Upper lobe of left lung (tissue), 6 donors: ENCODE measurements at regions not wholly inside any gene's neighbourhood (a gene's known extent, or its start where the extent isn't known, plus 50 kb on each side); places are given as distances from the start of the nearest gene placed in this dataset.
A peak's percentile ranks its signal among the peaks of the same experiment; 100 is the strongest.

Experiments
- ATAC-seq, 2 donors: fragments of 200-7000 bp; cut with Tn5 transposase; one replicate each; pipeline ENCODE4 v1.9.1; 2022; ENCODE audit warnings: mild to moderate bottlenecking in 2 of 2, moderate library complexity in 2 of 2; ENCODE audit not compliant: low FRiP score in 2 of 2
- DNase-seq, 2 donors: peaks; one replicate each; pipeline ENCODE4 v3.0.0-alpha.2; 2019 to 2020
- H3K27ac ChIP-seq, 4 donors: fragments of 200-600 bp; sonication (generic); one replicate each; pipeline ENCODE4 v1.5.1; 2016 to 2019
- H3K27me3 ChIP-seq, 4 donors: fragments of 200-600 bp; sonication (generic); one replicate each; pipeline ENCODE4 v1.5.1; 2017 to 2019
- H3K36me3 ChIP-seq, 4 donors: fragments of 200-600 bp; sonication (generic); one replicate each; pipeline ENCODE4 v1.5.1; 2016 to 2019
- H3K4me1 ChIP-seq, 4 donors: fragments of 200-600 bp; sonication (generic); one replicate each; pipeline ENCODE4 v1.5.1; 2018 to 2019
- H3K4me3 ChIP-seq, 4 donors: fragments of 200-600 bp; sonication (generic); one replicate each; pipeline ENCODE4 v1.5.1; 2017 to 2019; ENCODE audit warnings: mild to moderate bottlenecking in 2 of 4, moderate library complexity in 1 of 4
- H3K9me3 ChIP-seq, 4 donors: fragments of 200-600 bp; sonication (generic); one replicate each; pipeline ENCODE4 v1.5.1; 2018 to 2019
- CTCF ChIP-seq, 6 experiments: fragments of 450-650 bp in 4 of 6; fragments of 200-600 bp in 2 of 6; sonication (generic) in 2 of 6; IDR thresholded peaks; one replicate each; pipeline ENCODE4 v1.5.1; 2016 to 2019; ENCODE audit warnings: antibody characterized with exemption in 6 of 6
- EP300 ChIP-seq, 4 donors: sonication (generic); formaldehyde crosslinking; IDR thresholded peaks; one replicate each; pipeline ENCODE4 v1.5.1; 2017; ENCODE audit warnings: antibody characterized with exemption in 4 of 4, control low read depth in 2 of 4
- POLR2A ChIP-seq, 4 donors: fragments of 450-650 bp; IDR thresholded peaks; one replicate each; pipeline ENCODE4 v1.5.1; 2016 to 2017; ENCODE audit warnings: antibody characterized with exemption in 4 of 4, mild to moderate bottlenecking in 2 of 4
- POLR2AphosphoS5 ChIP-seq, 2 donors: sonication (generic); formaldehyde crosslinking; IDR thresholded peaks; one replicate each; pipeline ENCODE4 v1.5.1; 2017; ENCODE audit warnings: antibody characterized with exemption in 2 of 2
- WGBS, 2 donors: methylation state at CpG; one replicate each; pipeline ENCODE4 v1.1.5; 2017 to 2018; 5-methylcytosine and 5-hydroxymethylcytosine counted together
- donor health status: DM: no; HTN: no; CAD: no; lungs with moderate emphysema.
- donor health status: DM: no; HTN: yes; CAD: no; lungs with severe emphysema.

- Histone ChIP-seq H3K4me1 (no peaks in the 10 kb centered on the region), H3K9me3 (no peaks in the 10 kb centered on the region), H3K27me3 (no peaks in the 10 kb centered on the region), H3K27ac (no peak overlapping the region), H3K4me3 (no peak overlapping the region), H3K36me3 (no peaks in the 10 kb centered on the region)
- 64 to 74% methylated on average over 3 of the region's 3 CpGs for WGBS, 2 donors
- DNase-seq (no peak), ATAC-seq (no peak)
- TF ChIP-seq POLR2AphosphoS5 (IDR thresholded peaks at IDR 0.05), result no peak
- no peak for TF ChIP-seq POLR2A (IDR thresholded peaks at IDR 0.05)
- TF ChIP-seq EP300 (IDR thresholded peaks at IDR 0.05), result no peak
- no peak for TF ChIP-seq CTCF (IDR thresholded peaks at IDR 0.05)
Measured at GRCh38 chr2:222130855-222131254, 167.9 kb downstream of the PAX3 start.

GRCh38 chr2:222127660-222128059, 171.1 kb downstream of the PAX3 start:
- DNase-seq, result peak in 1 of 2 donors; percentile 21
- H3K27ac ChIP-seq, result no peak overlapping the region
- H3K4me3 ChIP-seq, result no peak overlapping the region
- no peaks in the 10 kb centered on the region for H3K9me3 ChIP-seq
- no peaks in the 10 kb centered on the region for H3K4me1 ChIP-seq
- H3K36me3 ChIP-seq, result no peaks in the 10 kb centered on the region
- no peak for ATAC-seq
- no peaks in the 10 kb centered on the region for H3K27me3 ChIP-seq
- TF ChIP-seq CTCF (IDR thresholded peaks at IDR 0.05), result no peak
- WGBS, 2 donors, result 58 to 71% methylated on average over 5 to 6 of the region's 6 CpGs

- Histone ChIP-seq H3K9me3 (no peaks in the 10 kb centered on the region), H3K36me3 (no peaks in the 10 kb centered on the region), H3K27ac (no peak overlapping the region), H3K27me3 (no peaks in the 10 kb centered on the region), H3K4me3 (no peak overlapping the region), H3K4me1 (no peaks in the 10 kb centered on the region)
- ATAC-seq, result no peak
- DNase-seq, result no peak
- no peak for TF ChIP-seq POLR2A (IDR thresholded peaks at IDR 0.05)
- TF ChIP-seq CTCF (IDR thresholded peaks at IDR 0.05), result no peak
- TF ChIP-seq POLR2AphosphoS5 (IDR thresholded peaks at IDR 0.05), result no peak
- TF ChIP-seq EP300 (IDR thresholded peaks at IDR 0.05), result no peak
Measured at GRCh38 chr2:222120933-222121332, 177.9 kb downstream of the PAX3 start.

- Histone ChIP-seq H3K9me3 (no peaks in the 10 kb centered on the region), H3K4me1 (no peaks in the 10 kb centered on the region), H3K27me3 (no peaks in the 10 kb centered on the region), H3K36me3 (no peaks in the 10 kb centered on the region), H3K27ac (no peak overlapping the region), H3K4me3 (no peak overlapping the region)
- no peak for TF ChIP-seq POLR2A (IDR thresholded peaks at IDR 0.05)
- TF ChIP-seq CTCF (IDR thresholded peaks at IDR 0.05), result no peak
- TF ChIP-seq EP300 (IDR thresholded peaks at IDR 0.05), result no peak
- no peak for TF ChIP-seq POLR2AphosphoS5 (IDR thresholded peaks at IDR 0.05)
- WGBS, 2 donors, result 78 to 83% methylated on average over 3 of the region's 3 CpGs
- ATAC-seq, result no peak
- DNase-seq, result no peak
Measured at GRCh38 chr2:222115296-222115695, 183.5 kb downstream of the PAX3 start.

GRCh38 chr2:222108957-222109585, 189.7 kb downstream of the PAX3 start:
- ATAC-seq, result no peak
- no peak for TF ChIP-seq POLR2A (IDR thresholded peaks at IDR 0.05)
- TF ChIP-seq POLR2AphosphoS5 (IDR thresholded peaks at IDR 0.05), result no peak
- no peak for TF ChIP-seq CTCF (IDR thresholded peaks at IDR 0.05)
- TF ChIP-seq EP300 (IDR thresholded peaks at IDR 0.05), result no peak
- H3K9me3 ChIP-seq, result no peaks in the 10 kb centered on the region
- DNase-seq, result no peak
- no peak overlapping the region for H3K4me3 ChIP-seq
- no peaks in the 10 kb centered on the region for H3K27me3 ChIP-seq
- H3K4me1 ChIP-seq, result no peaks in the 10 kb centered on the region
- 63 to 74% methylated on average over 4 of the region's 4 CpGs for WGBS, 2 donors
- no peak overlapping the region for H3K27ac ChIP-seq
- no peaks in the 10 kb centered on the region for H3K36me3 ChIP-seq
